Thyroid gland (tissue), 4 donors: ENCODE measurements at regions not wholly inside any gene's neighbourhood (a gene's known extent, or its start where the extent isn't known, plus 50 kb on each side); places are given as distances from the start of the nearest gene placed in this dataset.

Experiments
- POLR2A ChIP-seq, 2 donors: fragments of 450-650 bp; IDR thresholded peaks; one replicate each; pipeline ENCODE4 v1.6.1; 2017; ENCODE audit warnings: antibody characterized with exemption in 2 of 2, mild to moderate bottlenecking in 2 of 2, moderate library complexity in 1 of 2
- TF ChIP-seq, protein P1 (sequence below), 6 experiments: fragments of 200-600 bp in 3 of 6; fragments of 450-650 bp in 3 of 6; sonication (generic) in 3 of 6; IDR thresholded peaks; one replicate each; pipeline ENCODE4 v1.5.1; 2016 to 2019; ENCODE audit warnings: antibody characterized with exemption in 6 of 6, mild to moderate bottlenecking in 2 of 6, inconsistent platforms in 1 of 6, moderate library complexity in 1 of 6

DNA sequence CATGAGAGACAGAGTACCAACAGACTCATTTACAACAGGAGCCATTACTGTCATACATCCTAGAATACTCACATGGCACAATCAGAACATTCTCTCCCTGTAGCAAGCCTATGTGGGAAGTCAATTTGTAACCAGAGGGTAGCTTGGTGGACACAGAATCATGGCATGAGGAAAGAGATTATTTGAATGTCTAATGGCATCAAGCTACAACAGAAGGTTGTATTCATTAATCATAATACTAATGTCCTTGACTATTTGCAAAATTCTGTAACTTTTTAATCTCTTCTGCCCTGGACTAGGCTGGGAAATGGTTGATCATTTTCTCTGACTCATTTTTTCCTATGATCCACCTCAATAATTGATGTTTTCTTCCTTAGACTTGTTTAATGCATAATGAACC lies 345.2 kb upstream of the IL12A start:
- TF ChIP-seq, protein P1, sequence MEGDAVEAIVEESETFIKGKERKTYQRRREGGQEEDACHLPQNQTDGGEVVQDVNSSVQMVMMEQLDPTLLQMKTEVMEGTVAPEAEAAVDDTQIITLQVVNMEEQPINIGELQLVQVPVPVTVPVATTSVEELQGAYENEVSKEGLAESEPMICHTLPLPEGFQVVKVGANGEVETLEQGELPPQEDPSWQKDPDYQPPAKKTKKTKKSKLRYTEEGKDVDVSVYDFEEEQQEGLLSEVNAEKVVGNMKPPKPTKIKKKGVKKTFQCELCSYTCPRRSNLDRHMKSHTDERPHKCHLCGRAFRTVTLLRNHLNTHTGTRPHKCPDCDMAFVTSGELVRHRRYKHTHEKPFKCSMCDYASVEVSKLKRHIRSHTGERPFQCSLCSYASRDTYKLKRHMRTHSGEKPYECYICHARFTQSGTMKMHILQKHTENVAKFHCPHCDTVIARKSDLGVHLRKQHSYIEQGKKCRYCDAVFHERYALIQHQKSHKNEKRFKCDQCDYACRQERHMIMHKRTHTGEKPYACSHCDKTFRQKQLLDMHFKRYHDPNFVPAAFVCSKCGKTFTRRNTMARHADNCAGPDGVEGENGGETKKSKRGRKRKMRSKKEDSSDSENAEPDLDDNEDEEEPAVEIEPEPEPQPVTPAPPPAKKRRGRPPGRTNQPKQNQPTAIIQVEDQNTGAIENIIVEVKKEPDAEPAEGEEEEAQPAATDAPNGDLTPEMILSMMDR (IDR thresholded peaks at IDR 0.05) = no peak
- no peak for TF ChIP-seq POLR2A (IDR thresholded peaks at IDR 0.05)
